Activated CD8-positive, alpha-beta T cell treated with anti-CD3 and anti-CD28 coated beads for 36 hours (primary cell): ENCODE measurements at regions not wholly inside any gene's neighbourhood (a gene's known extent, or its start where the extent isn't known, plus 50 kb on each side); places are given as distances from the start of the nearest gene placed in this dataset.

ENCODE experiments used
- ATAC-seq: fragments of 200-7000 bp; cut with Tn5 transposase; one replicate; pipeline ENCODE4 v1.10.0; 2021; ENCODE audit warnings: mild to moderate bottlenecking, moderate library complexity
- CTCF ChIA-PET: fragments of 350-600 bp; sonication (Branson Sonifier 250); formaldehyde crosslinking; loops from one replicate; lab custom pipeline; 2021; ENCODE audit warnings: antibody characterized with exemption; lab: Charles Lee
- POLR2A ChIA-PET: fragments of 350-600 bp; sonication (Branson Sonifier 250); formaldehyde crosslinking; loops from one replicate; lab custom pipeline; 2021; ENCODE audit warnings: antibody characterized with exemption; lab: Charles Lee
- DNase-seq: peaks from one replicate; pipeline ENCODE4 v3.0.0-alpha.2; 2020
- H3K27ac Mint-ChIP-seq: one replicate; pipeline ENCODE4 v1.8.0; 2021; ENCODE audit warnings: mild to moderate bottlenecking, mixed read lengths
- H3K27me3 Mint-ChIP-seq: one replicate; pipeline ENCODE4 v1.8.0; 2021; ENCODE audit warnings: mixed read lengths
- H3K36me3 Mint-ChIP-seq: one replicate; pipeline ENCODE4 v1.8.0; 2021; ENCODE audit warnings: low read depth, mixed read lengths
- H3K4me1 Mint-ChIP-seq: one replicate; pipeline ENCODE4 v1.8.0; 2021; ENCODE audit warnings: low read depth, mixed read lengths
- H3K4me3 Mint-ChIP-seq: one replicate; pipeline ENCODE4 v1.8.0; 2021; ENCODE audit warnings: mild to moderate bottlenecking, moderate library complexity, mixed read lengths
- H3K9me3 Mint-ChIP-seq: one replicate; pipeline ENCODE4 v1.8.0; 2021; ENCODE audit warnings: mixed read lengths
- intact Hi-C: fragments of 100-400 bp; cut with micrococcal nuclease; formaldehyde crosslinking; loops from one replicate; pipeline ENCODE4 v1.10.0; 2022
- TF ChIP-seq, protein P1 (sequence below): fragments of 200-600 bp; IDR thresholded peaks from one replicate; pipeline ENCODE4 v1.8.0; 2022; ENCODE audit warnings: antibody characterized with exemption, mild to moderate bottlenecking

DNA sequence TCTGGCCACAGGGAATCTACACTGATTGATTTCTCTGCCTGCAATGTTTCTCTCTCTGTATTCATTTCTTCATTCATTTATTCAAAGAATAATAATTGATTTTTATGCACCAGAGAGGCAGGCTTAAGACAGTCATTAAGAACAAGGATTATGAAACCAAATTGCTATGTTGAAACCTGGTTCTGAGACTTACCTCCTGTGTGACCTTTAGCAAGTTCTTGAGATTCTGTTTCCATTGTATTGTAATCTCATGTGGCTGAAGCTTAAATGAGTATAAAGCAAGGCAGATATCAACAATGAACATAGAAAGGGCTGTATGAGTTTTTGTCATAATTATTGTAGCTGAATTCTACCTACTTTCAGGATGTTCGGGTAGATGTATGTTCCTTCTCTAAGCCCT is 129.6 kb upstream of the GRIA1 start:
- Mint-ChIP-seq H3K36me3 (no peaks in the 10 kb centered on the region), H3K27me3 (no peaks in the 10 kb centered on the region), H3K27ac (no peak overlapping the region), H3K4me1 (peaks cover 9% of the 10 kb centered on the region), H3K9me3 (no peaks in the 10 kb centered on the region), H3K4me3 (no peak overlapping the region)
- intact Hi-C loops: no loop called here
- ATAC-seq (no peak), DNase-seq (no peak)
- ChIA-PET POLR2A (no interaction called here), CTCF (no interaction called here)
- TF ChIP-seq, protein P1, sequence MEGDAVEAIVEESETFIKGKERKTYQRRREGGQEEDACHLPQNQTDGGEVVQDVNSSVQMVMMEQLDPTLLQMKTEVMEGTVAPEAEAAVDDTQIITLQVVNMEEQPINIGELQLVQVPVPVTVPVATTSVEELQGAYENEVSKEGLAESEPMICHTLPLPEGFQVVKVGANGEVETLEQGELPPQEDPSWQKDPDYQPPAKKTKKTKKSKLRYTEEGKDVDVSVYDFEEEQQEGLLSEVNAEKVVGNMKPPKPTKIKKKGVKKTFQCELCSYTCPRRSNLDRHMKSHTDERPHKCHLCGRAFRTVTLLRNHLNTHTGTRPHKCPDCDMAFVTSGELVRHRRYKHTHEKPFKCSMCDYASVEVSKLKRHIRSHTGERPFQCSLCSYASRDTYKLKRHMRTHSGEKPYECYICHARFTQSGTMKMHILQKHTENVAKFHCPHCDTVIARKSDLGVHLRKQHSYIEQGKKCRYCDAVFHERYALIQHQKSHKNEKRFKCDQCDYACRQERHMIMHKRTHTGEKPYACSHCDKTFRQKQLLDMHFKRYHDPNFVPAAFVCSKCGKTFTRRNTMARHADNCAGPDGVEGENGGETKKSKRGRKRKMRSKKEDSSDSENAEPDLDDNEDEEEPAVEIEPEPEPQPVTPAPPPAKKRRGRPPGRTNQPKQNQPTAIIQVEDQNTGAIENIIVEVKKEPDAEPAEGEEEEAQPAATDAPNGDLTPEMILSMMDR: no peak

DNA sequence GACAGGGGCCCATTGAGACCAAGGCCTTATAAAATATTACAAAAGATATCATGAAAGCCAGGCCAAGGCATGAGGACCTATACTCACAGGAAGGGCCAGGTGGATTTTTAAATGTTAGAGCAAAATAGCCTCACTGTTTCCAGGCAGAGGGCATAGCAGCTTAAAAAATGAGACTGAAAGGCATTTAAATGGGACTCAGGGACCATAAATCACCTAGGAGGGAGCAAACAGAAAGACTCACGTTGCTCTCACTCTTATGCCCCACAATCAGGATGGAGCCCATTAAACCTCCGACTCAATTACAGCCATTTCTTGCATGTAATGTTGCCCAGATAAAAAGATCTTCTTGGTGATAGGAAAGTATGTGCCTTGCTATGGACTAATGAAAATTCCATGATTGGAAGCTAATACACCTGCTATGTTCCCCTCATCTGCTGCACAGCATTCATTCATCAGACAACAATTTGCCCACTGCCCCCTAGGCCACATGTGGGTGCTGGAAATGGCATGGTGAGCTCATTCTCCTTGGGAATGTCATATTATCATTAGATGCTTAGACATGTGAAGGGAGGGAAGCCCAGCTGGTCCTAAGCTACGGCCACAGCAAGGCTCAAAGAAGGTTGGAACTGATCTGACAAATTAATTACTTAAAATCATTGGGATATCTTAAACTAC is 128.6 kb upstream of the GRIA1 start:
- POLR2A ChIA-PET: no interaction called here
- no peaks in the 10 kb centered on the region for H3K9me3 Mint-ChIP-seq
- TF ChIP-seq, protein P1: no peak
- H3K36me3 Mint-ChIP-seq: no peaks in the 10 kb centered on the region
- H3K4me3 Mint-ChIP-seq: no peak overlapping the region
- no peak overlapping the region for H3K27ac Mint-ChIP-seq
- DNase-seq: no peak
- no peaks in the 10 kb centered on the region for H3K27me3 Mint-ChIP-seq
- intact Hi-C loops: no loop called here
- ATAC-seq: no peak
- H3K4me1 Mint-ChIP-seq: peaks cover 9% of the 10 kb centered on the region
- CTCF ChIA-PET: no interaction called here

DNA sequence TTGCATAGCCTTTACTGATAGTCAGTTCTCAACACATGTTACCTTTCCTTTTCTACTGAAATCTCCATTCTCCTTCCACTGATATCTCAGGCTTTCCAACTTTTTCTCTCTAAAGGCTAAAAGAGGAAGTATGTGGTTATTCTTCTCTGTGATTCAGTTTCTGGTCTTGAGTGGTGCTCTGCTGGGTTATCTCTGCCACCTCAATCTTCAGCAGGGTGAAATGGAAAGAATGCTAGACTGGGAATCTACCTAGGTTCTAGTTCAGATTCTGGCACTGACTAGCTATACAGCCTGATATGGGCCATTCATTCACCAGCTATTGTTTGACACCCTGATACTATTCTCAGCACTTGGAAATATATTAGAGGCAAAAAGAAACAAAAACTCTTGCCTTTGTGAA is 124.9 kb upstream of the GRIA1 start:
- ChIA-PET CTCF (no interaction called here), POLR2A (no interaction called here)
- intact Hi-C loops: no loop called here
- TF ChIP-seq, protein P1: no peak
- ATAC-seq (no peak), DNase-seq (no peak)
- no peak overlapping the region for H3K4me3 Mint-ChIP-seq
- no peaks in the 10 kb centered on the region for H3K9me3 Mint-ChIP-seq
- no peaks in the 10 kb centered on the region for H3K4me1 Mint-ChIP-seq
- H3K27me3 Mint-ChIP-seq: no peaks in the 10 kb centered on the region
- H3K36me3 Mint-ChIP-seq: no peaks in the 10 kb centered on the region
- no peak overlapping the region for H3K27ac Mint-ChIP-seq

DNA sequence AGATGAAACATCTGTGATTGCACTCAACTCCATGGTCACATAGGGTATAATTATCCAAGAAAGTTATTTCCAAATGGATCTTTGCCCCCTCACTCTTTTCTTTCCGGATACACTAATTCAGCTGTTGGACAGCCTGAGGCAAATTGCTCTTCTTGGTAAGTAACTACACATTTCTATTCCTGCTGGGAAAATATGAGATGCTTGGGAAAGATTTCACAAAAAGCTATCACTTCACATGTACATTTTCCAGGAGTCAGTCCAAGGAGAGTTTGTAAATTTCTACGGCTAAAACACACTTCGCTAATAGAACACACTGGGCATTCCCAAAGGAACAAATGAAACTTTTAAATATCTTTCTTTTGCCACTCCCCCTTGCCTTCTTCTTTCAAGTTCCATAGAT is 123.0 kb upstream of the GRIA1 start:
- ATAC-seq (no peak), DNase-seq (no peak)
- H3K4me1 Mint-ChIP-seq: no peaks in the 10 kb centered on the region
- CTCF ChIA-PET: no interaction called here
- intact Hi-C loops: no loop called here
- POLR2A ChIA-PET: no interaction called here
- H3K36me3 Mint-ChIP-seq: no peaks in the 10 kb centered on the region
- H3K27me3 Mint-ChIP-seq: no peaks in the 10 kb centered on the region
- TF ChIP-seq, protein P1: no peak
- no peaks in the 10 kb centered on the region for H3K9me3 Mint-ChIP-seq
- no peak overlapping the region for H3K4me3 Mint-ChIP-seq
- no peak overlapping the region for H3K27ac Mint-ChIP-seq

DNA sequence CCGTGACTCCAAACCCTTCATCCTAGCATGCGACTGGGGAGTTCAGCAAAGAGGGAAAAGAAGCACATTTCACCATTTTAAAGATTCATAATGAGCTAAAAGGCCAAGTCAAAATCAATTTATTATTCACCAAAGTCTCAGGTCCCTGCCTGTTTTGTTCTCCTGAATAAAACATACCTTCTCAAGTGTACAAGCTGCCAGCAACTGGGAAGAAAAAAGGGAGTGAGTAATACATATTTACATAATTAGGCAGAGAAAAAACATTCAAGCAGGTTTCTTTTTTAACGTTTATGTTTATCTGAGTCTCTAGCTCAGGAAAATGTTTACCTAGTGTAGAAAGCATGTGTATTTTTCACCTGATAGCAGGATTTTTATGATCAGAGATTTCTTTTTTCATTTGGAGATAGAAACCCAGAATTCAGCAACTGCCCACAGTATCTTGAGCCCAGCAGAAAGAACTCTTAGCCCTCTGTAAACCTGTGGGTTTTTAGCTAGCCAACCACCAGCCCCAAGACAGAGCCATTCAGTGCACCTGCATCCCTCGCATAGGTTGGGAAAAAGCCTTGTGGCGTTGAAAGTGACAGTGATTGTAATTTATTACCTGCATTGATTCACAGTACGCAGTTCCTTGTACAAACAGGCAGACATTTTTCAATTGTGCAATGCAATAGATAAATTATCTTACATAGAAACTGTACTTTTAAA is 117.9 kb upstream of the GRIA1 start:
- no peak overlapping the region for H3K27ac Mint-ChIP-seq
- no peaks in the 10 kb centered on the region for H3K4me1 Mint-ChIP-seq
- DNase-seq (no peak), ATAC-seq (no peak)
- POLR2A ChIA-PET: no interaction called here
- CTCF ChIA-PET: no interaction called here
- H3K4me3 Mint-ChIP-seq: no peak overlapping the region
- H3K9me3 Mint-ChIP-seq: no peaks in the 10 kb centered on the region
- H3K36me3 Mint-ChIP-seq: no peaks in the 10 kb centered on the region
- intact Hi-C loops: no loop called here
- no peaks in the 10 kb centered on the region for H3K27me3 Mint-ChIP-seq
- TF ChIP-seq, protein P1: no peak
